ENCODE measurements at regions not wholly inside any gene's neighbourhood (a gene's known extent, or its start where the extent isn't known, plus 50 kb on each side); places are given as distances from the start of the nearest gene placed in this dataset.

DNA sequence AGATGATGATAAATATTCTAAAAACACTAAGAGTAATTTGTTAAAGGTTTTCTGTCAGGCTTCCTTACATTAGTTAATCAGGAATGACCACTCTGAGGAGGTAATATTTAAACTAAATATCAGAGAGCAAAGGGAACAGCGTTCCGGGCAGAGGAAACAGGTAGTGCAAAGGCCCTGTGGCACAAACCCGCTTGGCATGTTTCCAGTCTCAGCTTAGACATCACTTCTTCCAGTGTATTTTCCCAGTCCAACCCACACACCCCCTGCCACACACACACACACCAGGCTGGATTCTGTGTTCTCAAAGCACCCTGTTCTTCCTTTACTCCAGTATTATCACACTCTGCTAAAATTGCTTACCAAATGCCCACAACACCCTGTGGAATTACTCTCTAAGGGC lies 247.1 kb downstream of the RPS29 start:
- TF ChIP-seq TAF1 (conservative IDR thresholded peaks at IDR 0.05) = no peak
- no peak for TF ChIP-seq FOXA1 (IDR thresholded peaks at IDR 0.05)
- TF ChIP-seq, protein P1, sequence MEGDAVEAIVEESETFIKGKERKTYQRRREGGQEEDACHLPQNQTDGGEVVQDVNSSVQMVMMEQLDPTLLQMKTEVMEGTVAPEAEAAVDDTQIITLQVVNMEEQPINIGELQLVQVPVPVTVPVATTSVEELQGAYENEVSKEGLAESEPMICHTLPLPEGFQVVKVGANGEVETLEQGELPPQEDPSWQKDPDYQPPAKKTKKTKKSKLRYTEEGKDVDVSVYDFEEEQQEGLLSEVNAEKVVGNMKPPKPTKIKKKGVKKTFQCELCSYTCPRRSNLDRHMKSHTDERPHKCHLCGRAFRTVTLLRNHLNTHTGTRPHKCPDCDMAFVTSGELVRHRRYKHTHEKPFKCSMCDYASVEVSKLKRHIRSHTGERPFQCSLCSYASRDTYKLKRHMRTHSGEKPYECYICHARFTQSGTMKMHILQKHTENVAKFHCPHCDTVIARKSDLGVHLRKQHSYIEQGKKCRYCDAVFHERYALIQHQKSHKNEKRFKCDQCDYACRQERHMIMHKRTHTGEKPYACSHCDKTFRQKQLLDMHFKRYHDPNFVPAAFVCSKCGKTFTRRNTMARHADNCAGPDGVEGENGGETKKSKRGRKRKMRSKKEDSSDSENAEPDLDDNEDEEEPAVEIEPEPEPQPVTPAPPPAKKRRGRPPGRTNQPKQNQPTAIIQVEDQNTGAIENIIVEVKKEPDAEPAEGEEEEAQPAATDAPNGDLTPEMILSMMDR (IDR thresholded peaks at IDR 0.05; ENCODE audit: low read depth, low read length, missing input control) = no peak
- TF ChIP-seq, protein P2, sequence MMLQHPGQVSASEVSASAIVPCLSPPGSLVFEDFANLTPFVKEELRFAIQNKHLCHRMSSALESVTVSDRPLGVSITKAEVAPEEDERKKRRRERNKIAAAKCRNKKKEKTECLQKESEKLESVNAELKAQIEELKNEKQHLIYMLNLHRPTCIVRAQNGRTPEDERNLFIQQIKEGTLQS (IDR thresholded peaks at IDR 0.05) = no peak
- no peak for TF ChIP-seq RXRA (IDR thresholded peaks at IDR 0.05)
- no peak for TF ChIP-seq HNF4A (conservative IDR thresholded peaks at IDR 0.05)
- TF ChIP-seq, protein P3, sequence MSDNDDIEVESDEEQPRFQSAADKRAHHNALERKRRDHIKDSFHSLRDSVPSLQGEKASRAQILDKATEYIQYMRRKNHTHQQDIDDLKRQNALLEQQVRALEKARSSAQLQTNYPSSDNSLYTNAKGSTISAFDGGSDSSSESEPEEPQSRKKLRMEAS (IDR thresholded peaks at IDR 0.05) = no peak
- TF ChIP-seq, protein P4, sequence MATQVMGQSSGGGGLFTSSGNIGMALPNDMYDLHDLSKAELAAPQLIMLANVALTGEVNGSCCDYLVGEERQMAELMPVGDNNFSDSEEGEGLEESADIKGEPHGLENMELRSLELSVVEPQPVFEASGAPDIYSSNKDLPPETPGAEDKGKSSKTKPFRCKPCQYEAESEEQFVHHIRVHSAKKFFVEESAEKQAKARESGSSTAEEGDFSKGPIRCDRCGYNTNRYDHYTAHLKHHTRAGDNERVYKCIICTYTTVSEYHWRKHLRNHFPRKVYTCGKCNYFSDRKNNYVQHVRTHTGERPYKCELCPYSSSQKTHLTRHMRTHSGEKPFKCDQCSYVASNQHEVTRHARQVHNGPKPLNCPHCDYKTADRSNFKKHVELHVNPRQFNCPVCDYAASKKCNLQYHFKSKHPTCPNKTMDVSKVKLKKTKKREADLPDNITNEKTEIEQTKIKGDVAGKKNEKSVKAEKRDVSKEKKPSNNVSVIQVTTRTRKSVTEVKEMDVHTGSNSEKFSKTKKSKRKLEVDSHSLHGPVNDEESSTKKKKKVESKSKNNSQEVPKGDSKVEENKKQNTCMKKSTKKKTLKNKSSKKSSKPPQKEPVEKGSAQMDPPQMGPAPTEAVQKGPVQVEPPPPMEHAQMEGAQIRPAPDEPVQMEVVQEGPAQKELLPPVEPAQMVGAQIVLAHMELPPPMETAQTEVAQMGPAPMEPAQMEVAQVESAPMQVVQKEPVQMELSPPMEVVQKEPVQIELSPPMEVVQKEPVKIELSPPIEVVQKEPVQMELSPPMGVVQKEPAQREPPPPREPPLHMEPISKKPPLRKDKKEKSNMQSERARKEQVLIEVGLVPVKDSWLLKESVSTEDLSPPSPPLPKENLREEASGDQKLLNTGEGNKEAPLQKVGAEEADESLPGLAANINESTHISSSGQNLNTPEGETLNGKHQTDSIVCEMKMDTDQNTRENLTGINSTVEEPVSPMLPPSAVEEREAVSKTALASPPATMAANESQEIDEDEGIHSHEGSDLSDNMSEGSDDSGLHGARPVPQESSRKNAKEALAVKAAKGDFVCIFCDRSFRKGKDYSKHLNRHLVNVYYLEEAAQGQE (IDR thresholded peaks at IDR 0.05) = no peak
- TF ChIP-seq RAD21 (IDR thresholded peaks at IDR 0.05) = no peak
- TF ChIP-seq GABPA (IDR thresholded peaks at IDR 0.05 in 1 of 2, conservative IDR thresholded peaks at IDR 0.05 in 1 of 2) = no peak
- no peak for TF ChIP-seq YY1 (IDR thresholded peaks at IDR 0.05)
- TF ChIP-seq, protein P5, sequence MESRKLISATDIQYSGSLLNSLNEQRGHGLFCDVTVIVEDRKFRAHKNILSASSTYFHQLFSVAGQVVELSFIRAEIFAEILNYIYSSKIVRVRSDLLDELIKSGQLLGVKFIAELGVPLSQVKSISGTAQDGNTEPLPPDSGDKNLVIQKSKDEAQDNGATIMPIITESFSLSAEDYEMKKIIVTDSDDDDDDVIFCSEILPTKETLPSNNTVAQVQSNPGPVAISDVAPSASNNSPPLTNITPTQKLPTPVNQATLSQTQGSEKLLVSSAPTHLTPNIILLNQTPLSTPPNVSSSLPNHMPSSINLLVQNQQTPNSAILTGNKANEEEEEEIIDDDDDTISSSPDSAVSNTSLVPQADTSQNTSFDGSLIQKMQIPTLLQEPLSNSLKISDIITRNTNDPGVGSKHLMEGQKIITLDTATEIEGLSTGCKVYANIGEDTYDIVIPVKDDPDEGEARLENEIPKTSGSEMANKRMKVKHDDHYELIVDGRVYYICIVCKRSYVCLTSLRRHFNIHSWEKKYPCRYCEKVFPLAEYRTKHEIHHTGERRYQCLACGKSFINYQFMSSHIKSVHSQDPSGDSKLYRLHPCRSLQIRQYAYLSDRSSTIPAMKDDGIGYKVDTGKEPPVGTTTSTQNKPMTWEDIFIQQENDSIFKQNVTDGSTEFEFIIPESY (IDR thresholded peaks at IDR 0.05) = no peak
- TF ChIP-seq SP1 (IDR thresholded peaks at IDR 0.05) = no peak
